ENCODE measurements at regions not wholly inside any gene's neighbourhood (a gene's known extent, or its start where the extent isn't known, plus 50 kb on each side); places are given as distances from the start of the nearest gene placed in this dataset.

- Mint-ChIP-seq H3K4me3 (no peak overlapping the region), H3K27me3 (no peaks in the 10 kb centered on the region), H3K36me3 (no peaks in the 10 kb centered on the region), H3K9me3 (peaks cover 0 to 4% (median 0%) of the 10 kb centered on the region in 8 donors), H3K27ac (no peak overlapping the region), H3K4me1 (no peaks in the 10 kb centered on the region)
- H3K9me3 ChIP-seq (ENCODE audit: control insufficient read depth in 1 of 2, low read length in 2 of 2) = no peaks in the 10 kb centered on the region
- CTCF ChIA-PET (ENCODE audit: partially characterized antibody) = interaction anchor here (1.3 kb wide), 1 partner anchor 20 kb away, joined by 3 read pairs; no protein-coding TSS in a partner anchor
- no peaks in the 10 kb centered on the region for H3K4me1 ChIP-seq (ENCODE audit: insufficient read depth, low read length)
- H3K27me3 ChIP-seq (ENCODE audit: insufficient read depth, low read length) = no peaks in the 10 kb centered on the region
- H3K36me3 ChIP-seq (ENCODE audit: insufficient read depth, low read length) = no peaks in the 10 kb centered on the region
- intact Hi-C loops (cut with micrococcal nuclease) = no loop called here
- no peak overlapping the region for H3K4me3 ChIP-seq (ENCODE audit: low read length in 2 of 2)
- no peak for DNase-seq
- no peak overlapping the region for H3K27ac ChIP-seq (ENCODE audit: low read depth, low read length)
- POLR2A ChIA-PET (ENCODE audit: partially characterized antibody) = no interaction called here
These were observed 294.7 kb upstream of the FAM98A start for GRCh38 chr2:33893824-33894223.

DNA sequence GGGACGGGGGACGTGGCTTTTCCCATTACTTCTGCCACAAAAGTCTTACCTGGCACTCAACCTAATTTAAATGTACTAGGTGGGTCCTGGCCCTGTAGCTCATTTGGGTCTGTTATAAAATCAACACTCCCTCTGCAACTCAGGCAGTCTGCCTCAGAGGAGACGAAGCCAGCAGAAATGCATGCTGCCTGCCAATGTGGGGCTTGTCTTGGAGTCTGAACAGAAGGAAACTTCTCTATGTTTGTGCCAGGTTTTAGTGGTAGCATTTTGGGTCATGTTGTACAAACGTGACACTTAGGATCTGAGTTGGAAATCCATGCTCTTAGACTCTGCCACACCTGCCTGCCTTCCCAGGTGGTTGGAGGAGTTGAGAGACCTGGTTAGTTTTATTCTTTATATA is 292.5 kb upstream of the FAM98A start:
- Histone ChIP-seq H3K27ac (ENCODE audit: low read depth, low read length) (no peak overlapping the region), H3K9me3 (ENCODE audit: control insufficient read depth in 1 of 2, low read length in 2 of 2) (no peaks in the 10 kb centered on the region), H3K36me3 (ENCODE audit: insufficient read depth, low read length) (no peaks in the 10 kb centered on the region), H3K4me1 (ENCODE audit: insufficient read depth, low read length) (no peaks in the 10 kb centered on the region), H3K27me3 (ENCODE audit: insufficient read depth, low read length) (no peaks in the 10 kb centered on the region), H3K4me3 (ENCODE audit: low read length in 2 of 2) (no peak overlapping the region)
- ChIA-PET CTCF (ENCODE audit: partially characterized antibody) (no interaction called here), POLR2A (ENCODE audit: partially characterized antibody) (no interaction called here)
- Mint-ChIP-seq H3K36me3 (no peaks in the 10 kb centered on the region), H3K27me3 (no peaks in the 10 kb centered on the region), H3K4me3 (no peak overlapping the region), H3K4me1 (no peaks in the 10 kb centered on the region), H3K27ac (no peak overlapping the region), H3K9me3 (peaks cover 0 to 4% (median 0%) of the 10 kb centered on the region in 8 donors)
- intact Hi-C loops (cut with micrococcal nuclease) = no loop called here
- no peak for DNase-seq

DNA sequence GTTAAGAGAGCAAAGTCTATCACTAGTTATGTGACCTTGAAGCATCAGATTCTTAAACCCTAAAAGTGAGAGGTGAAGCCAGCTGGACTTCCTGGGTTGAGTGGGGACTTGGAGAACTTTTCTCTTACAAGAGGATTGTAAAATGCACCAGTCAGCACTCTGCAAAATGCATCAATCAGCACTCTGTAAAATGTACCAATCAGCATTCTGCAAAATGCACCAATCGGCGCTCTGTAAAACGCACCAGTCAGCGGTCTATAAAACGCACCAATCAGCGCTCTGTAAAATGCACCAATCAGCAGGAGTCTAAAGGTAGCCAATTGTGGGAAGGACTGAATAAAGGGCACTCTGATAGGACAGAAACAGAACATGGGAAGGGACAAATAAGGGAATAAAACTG is 291.6 kb upstream of the FAM98A start:
- no peak overlapping the region for H3K27ac ChIP-seq (ENCODE audit: low read depth, low read length)
- Mint-ChIP-seq H3K9me3 (peaks cover 0 to 2% (median 0%) of the 10 kb centered on the region in 8 donors), H3K27me3 (no peaks in the 10 kb centered on the region), H3K4me3 (no peak overlapping the region), H3K36me3 (no peaks in the 10 kb centered on the region), H3K4me1 (no peaks in the 10 kb centered on the region), H3K27ac (no peak overlapping the region)
- DNase-seq = no peak
- no peak overlapping the region for H3K4me3 ChIP-seq (ENCODE audit: low read length in 2 of 2)
- POLR2A ChIA-PET (ENCODE audit: partially characterized antibody) = no interaction called here
- H3K36me3 ChIP-seq (ENCODE audit: insufficient read depth, low read length) = no peaks in the 10 kb centered on the region
- H3K9me3 ChIP-seq (ENCODE audit: control insufficient read depth in 1 of 2, low read length in 2 of 2) = no peaks in the 10 kb centered on the region
- no peaks in the 10 kb centered on the region for H3K27me3 ChIP-seq (ENCODE audit: insufficient read depth, low read length)
- no peaks in the 10 kb centered on the region for H3K4me1 ChIP-seq (ENCODE audit: insufficient read depth, low read length)
- intact Hi-C loops (cut with micrococcal nuclease) = no loop called here
- CTCF ChIA-PET (ENCODE audit: partially characterized antibody) = no interaction called here

- no peaks in the 10 kb centered on the region for H3K27me3 Mint-ChIP-seq
- H3K27me3 ChIP-seq (ENCODE audit: insufficient read depth, low read length) = no peaks in the 10 kb centered on the region
- intact Hi-C loops (cut with micrococcal nuclease) = no loop called here
- ChIA-PET POLR2A (ENCODE audit: partially characterized antibody) (no interaction called here), CTCF (ENCODE audit: partially characterized antibody) (no interaction called here)
- H3K4me1 ChIP-seq (ENCODE audit: insufficient read depth, low read length) = no peaks in the 10 kb centered on the region
- H3K9me3 Mint-ChIP-seq = peaks cover 0 to 9% (median 2%) of the 10 kb centered on the region in 8 donors
- H3K27ac ChIP-seq (ENCODE audit: low read depth, low read length) = no peak overlapping the region
- H3K9me3 ChIP-seq (ENCODE audit: control insufficient read depth in 1 of 2, low read length in 2 of 2) = no peaks in the 10 kb centered on the region
- DNase-seq = no peak
- no peaks in the 10 kb centered on the region for H3K36me3 Mint-ChIP-seq
- H3K4me3 ChIP-seq (ENCODE audit: low read length in 2 of 2) = no peak overlapping the region
- no peak overlapping the region for H3K27ac Mint-ChIP-seq
- H3K4me3 Mint-ChIP-seq = no peak overlapping the region
- H3K4me1 Mint-ChIP-seq = no peaks in the 10 kb centered on the region
- no peaks in the 10 kb centered on the region for H3K36me3 ChIP-seq (ENCODE audit: insufficient read depth, low read length)
These were observed 278.4 kb upstream of the FAM98A start for GRCh38 chr2:33877348-33878016.

DNA sequence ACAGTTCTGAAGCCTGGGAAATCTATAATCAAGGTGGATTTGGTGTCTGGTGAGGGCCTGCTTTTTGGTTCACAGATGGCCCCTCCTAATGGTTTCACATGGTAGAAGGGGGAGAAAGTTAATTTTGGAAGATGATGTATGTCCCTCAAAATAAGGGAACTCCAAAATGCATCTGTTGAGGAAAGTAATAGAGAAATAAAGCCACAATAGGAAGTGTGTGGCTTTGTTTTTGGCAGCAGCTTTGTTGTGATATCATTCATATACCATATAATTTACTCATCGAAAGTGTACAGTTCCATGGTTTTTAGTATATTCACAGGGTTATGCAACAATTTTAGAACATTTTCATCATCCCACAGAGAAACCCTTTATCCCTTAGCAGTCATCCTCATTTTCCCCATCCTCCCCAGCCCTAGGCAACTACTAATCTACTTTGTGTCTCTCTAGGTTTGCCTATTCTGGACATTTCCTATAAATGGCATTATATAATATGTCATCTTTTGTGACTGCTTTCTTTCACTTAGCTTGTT is 274.0 kb upstream of the FAM98A start:
- no peaks in the 10 kb centered on the region for H3K4me1 Mint-ChIP-seq
- POLR2A ChIA-PET (ENCODE audit: partially characterized antibody) = no interaction called here
- H3K9me3 Mint-ChIP-seq = peaks cover 3 to 32% (median 13%) of the 10 kb centered on the region in 8 donors
- no peak for DNase-seq
- no peak overlapping the region for H3K4me3 ChIP-seq (ENCODE audit: low read length in 2 of 2)
- no peak overlapping the region for H3K27ac Mint-ChIP-seq
- H3K27me3 ChIP-seq (ENCODE audit: insufficient read depth, low read length) = no peaks in the 10 kb centered on the region
- H3K4me3 Mint-ChIP-seq = no peak overlapping the region
- H3K9me3 ChIP-seq (ENCODE audit: control insufficient read depth in 1 of 2, low read length in 2 of 2) = no peaks in the 10 kb centered on the region
- no peak overlapping the region for H3K27ac ChIP-seq (ENCODE audit: low read depth, low read length)
- no peaks in the 10 kb centered on the region for H3K27me3 Mint-ChIP-seq
- H3K4me1 ChIP-seq (ENCODE audit: insufficient read depth, low read length) = no peaks in the 10 kb centered on the region
- intact Hi-C loops (cut with micrococcal nuclease) = no loop called here
- CTCF ChIA-PET (ENCODE audit: partially characterized antibody) = no interaction called here
- H3K36me3 ChIP-seq (ENCODE audit: insufficient read depth, low read length) = no peaks in the 10 kb centered on the region
- H3K36me3 Mint-ChIP-seq = peaks cover 0 to 4% of the 10 kb centered on the region in 2 donors

DNA sequence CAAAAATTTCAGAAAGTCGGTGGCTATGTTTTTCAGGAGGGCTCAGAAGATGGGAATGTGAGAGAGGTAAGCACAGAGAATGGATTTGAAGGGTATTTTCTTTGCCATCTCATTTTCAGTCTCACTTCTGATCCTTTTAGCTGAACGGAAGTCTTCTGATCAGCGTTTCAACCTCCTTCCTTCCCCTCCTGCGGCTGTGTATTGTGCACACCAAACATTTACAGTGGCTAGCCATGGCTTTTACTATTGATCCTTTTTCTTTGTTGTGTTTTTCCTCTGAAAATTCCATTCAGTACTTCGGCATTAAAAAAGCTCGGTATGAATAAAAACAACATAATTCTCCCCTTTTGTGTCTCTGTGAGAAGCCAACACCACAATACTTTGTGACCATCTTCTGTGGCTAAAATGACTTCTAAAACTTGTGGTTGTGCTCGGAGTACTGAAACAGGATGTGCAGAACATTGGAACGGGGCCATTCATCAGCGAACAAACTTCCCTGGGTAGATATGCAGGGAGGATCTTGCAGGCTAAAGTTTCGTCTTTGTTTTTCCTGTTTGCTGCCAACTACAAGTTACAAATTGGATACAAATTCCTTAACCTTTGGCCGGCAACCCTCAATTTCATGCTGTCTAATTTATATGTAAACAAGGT is 260.8 kb upstream of the FAM98A start:
- Histone ChIP-seq H3K9me3 (ENCODE audit: control insufficient read depth in 1 of 2, low read length in 2 of 2) (no peaks in the 10 kb centered on the region), H3K4me1 (ENCODE audit: insufficient read depth, low read length) (no peaks in the 10 kb centered on the region), H3K36me3 (ENCODE audit: insufficient read depth, low read length) (no peaks in the 10 kb centered on the region), H3K4me3 (ENCODE audit: low read length in 2 of 2) (no peak overlapping the region), H3K27me3 (ENCODE audit: insufficient read depth, low read length) (no peaks in the 10 kb centered on the region), H3K27ac (ENCODE audit: low read depth, low read length) (no peak overlapping the region)
- Mint-ChIP-seq H3K4me3 (peak overlapping the region in 4 of 8 donors; percentile 48 to 68 (median 56)), H3K4me1 (peaks cover 0 to 14% (median 6%) of the 10 kb centered on the region in 4 donors), H3K36me3 (no peaks in the 10 kb centered on the region), H3K9me3 (peaks cover 0 to 11% (median 3%) of the 10 kb centered on the region in 8 donors), H3K27ac (no peak overlapping the region), H3K27me3 (no peaks in the 10 kb centered on the region)
- intact Hi-C loops (cut with micrococcal nuclease) = no loop called here
- ChIA-PET CTCF (ENCODE audit: partially characterized antibody) (no interaction called here), POLR2A (ENCODE audit: partially characterized antibody) (no interaction called here)
- DNase-seq = no peak

DNA sequence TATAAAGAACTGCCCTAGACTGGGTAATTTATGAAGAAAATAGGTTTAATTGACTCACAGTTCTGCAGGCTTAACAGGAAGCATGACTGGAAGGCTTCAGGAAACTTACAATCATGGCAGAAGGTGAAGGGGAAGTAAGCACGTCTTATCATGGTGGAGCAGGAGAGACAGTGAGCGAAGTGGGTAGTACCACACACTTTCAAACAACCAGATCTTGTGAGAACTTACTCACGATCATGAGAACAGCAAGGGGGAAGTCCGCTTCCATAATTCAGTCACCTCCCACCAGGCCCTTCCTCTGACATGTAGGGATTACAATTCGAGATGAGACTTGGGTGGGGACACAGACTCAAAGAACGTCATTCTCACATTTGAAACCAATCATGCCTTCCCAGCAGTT is 260.1 kb upstream of the FAM98A start:
- Histone ChIP-seq H3K27me3 (ENCODE audit: insufficient read depth, low read length) (no peaks in the 10 kb centered on the region), H3K4me1 (ENCODE audit: insufficient read depth, low read length) (no peaks in the 10 kb centered on the region), H3K36me3 (ENCODE audit: insufficient read depth, low read length) (no peaks in the 10 kb centered on the region), H3K4me3 (ENCODE audit: low read length in 2 of 2) (no peak overlapping the region), H3K9me3 (ENCODE audit: control insufficient read depth in 1 of 2, low read length in 2 of 2) (no peaks in the 10 kb centered on the region), H3K27ac (ENCODE audit: low read depth, low read length) (no peak overlapping the region)
- Mint-ChIP-seq H3K36me3 (no peaks in the 10 kb centered on the region), H3K27me3 (no peaks in the 10 kb centered on the region), H3K4me3 (peak overlapping the region in 4 of 8 donors; percentile 8 to 60 (median 46)), H3K9me3 (peaks cover 1 to 15% (median 3%) of the 10 kb centered on the region in 8 donors), H3K4me1 (peaks cover 0 to 14% (median 6%) of the 10 kb centered on the region in 4 donors), H3K27ac (peak overlapping the region in 1 of 7 donors; percentile 29)
- CTCF ChIA-PET (ENCODE audit: partially characterized antibody) = no interaction called here
- intact Hi-C loops (cut with micrococcal nuclease) = no loop called here
- POLR2A ChIA-PET (ENCODE audit: partially characterized antibody) = no interaction called here
- no peak for DNase-seq

Data from CD4-positive, alpha-beta memory T cell (primary cell).